MM.1S (cell line): ENCODE measurements at regions not wholly inside any gene's neighbourhood (a gene's known extent, or its start where the extent isn't known, plus 50 kb on each side); places are given as distances from the start of the nearest gene placed in this dataset.

Source experiments
- CTCF ChIP-seq: fragments of 300-600 bp; sonication (generic); IDR thresholded peaks from 2 replicates; pipeline ENCODE4 v1.5.1; 2016; ENCODE audit warnings: antibody characterized with exemption, low read length, mixed read lengths
- EZH2 ChIP-seq: fragments of 300-600 bp; sonication (generic); optimal IDR thresholded peaks from 2 replicates; pipeline ENCODE3; 2017; ENCODE audit warnings: low read depth, mild to moderate bottlenecking, antibody characterized with exemption, low read length, mixed read lengths

GRCh38 chr3:94187697-94188096 lies 124.8 kb downstream of the NSUN3 start:
- no peak for TF ChIP-seq CTCF
- TF ChIP-seq EZH2, result no peak
